GM12878 (cell line): ENCODE measurements at regions not wholly inside any gene's neighbourhood (a gene's known extent, or its start where the extent isn't known, plus 50 kb on each side); places are given as distances from the start of the nearest gene placed in this dataset.

ENCODE experiments used
- ATAC-seq: fragments of 200-7000 bp; cut with Tn5 transposase; 3 replicates; pipeline ENCODE4 v1.9.1; 2020; ENCODE audit warnings: mild to moderate bottlenecking, moderate library complexity
- BruUV-seq: library from RNA; stranded (reverse); fragments of 400-500 nt; replicated peaks from 2 replicates; lab custom pipeline; 2021; lab: Mats Ljungman, UMichigan
- CTCF ChIA-PET: fragments of 300-600 bp; sonication (Branson Sonifier 250); formaldehyde crosslinking; extraction: SDS; loops from one replicate; lab custom pipeline; 2021; ENCODE audit warnings: inconsistent platforms; lab: Yijun Ruan, JAX
- POLR2A ChIA-PET: fragments of 350-600 bp; formaldehyde crosslinking; extraction: SDS; loops from one replicate; lab custom pipeline; 2021; ENCODE audit warnings: inconsistent platforms; lab: Charles Lee
- RAD21 ChIA-PET: fragments of 300-600 bp; sonication (Branson Sonifier 250); formaldehyde crosslinking; loops from one replicate; lab custom pipeline; 2023; ENCODE audit warnings: antibody characterized with exemption; ENCODE audit not compliant: unreplicated experiment; lab: Charles Lee
- SMC1A ChIA-PET: fragments of 300-600 bp; sonication (Branson Sonifier 250); formaldehyde crosslinking; loops from one replicate; lab custom pipeline; 2023; ENCODE audit not compliant: unreplicated experiment, uncharacterized antibody; lab: Charles Lee
- DNase-seq: peaks from one replicate; pipeline ENCODE4 v3.0.0-alpha.2; 2011; ENCODE audit warnings: low read depth, low spot score
- FAIRE-seq: peaks from 3 replicates; lab custom pipeline; 2011; peaks lifted over from hg19 to GRCh38; lab: Jason Lieb, UNC
- H2AFZ ChIP-seq: 2 replicates; pipeline ENCODE4 v1.6.0; 2011; ENCODE audit warnings: low read depth, low read length, control low read depth; ENCODE audit not compliant: control insufficient read depth
- H3K27ac ChIP-seq: 2 replicates; pipeline ENCODE4 v1.5.1; 2011; ENCODE audit warnings: control low read depth; ENCODE audit not compliant: control insufficient read depth, insufficient read depth
- H3K27me3 ChIP-seq, 2 experiments: replicated peaks in 1 of 2; 2 replicates each; pipeline versions ENCODE4 v1.6.0 to v1.6.1; 2011; ENCODE audit warnings: low read length in 1 of 2; ENCODE audit not compliant: control insufficient read depth in 2 of 2, insufficient read depth in 2 of 2
- H3K36me3 ChIP-seq, 2 experiments: 2 replicates each; pipeline ENCODE4 v1.5.1; 2011; ENCODE audit warnings: low read length in 1 of 2; ENCODE audit not compliant: control insufficient read depth in 2 of 2, insufficient read depth in 2 of 2
- H3K4me1 ChIP-seq: 2 replicates; pipeline ENCODE4 v1.6.1; 2011; ENCODE audit warnings: mild to moderate bottlenecking, low read length, moderate library complexity, mixed read lengths; ENCODE audit not compliant: control insufficient read depth, insufficient read depth
- H3K4me2 ChIP-seq: 2 replicates; pipeline ENCODE4 v1.6.0; 2011; ENCODE audit warnings: control low read depth; ENCODE audit not compliant: control insufficient read depth, insufficient read depth
- H3K4me3 ChIP-seq: fragments of 200-600 bp; sonication (generic); 2 replicates; pipeline ENCODE4 v1.5.1; 2016
- H3K79me2 ChIP-seq: 2 replicates; pipeline ENCODE4 v1.6.0; 2011; ENCODE audit warnings: low read length; ENCODE audit not compliant: control insufficient read depth, insufficient read depth
- H3K9ac ChIP-seq: 2 replicates; pipeline ENCODE4 v1.8.0; 2011; ENCODE audit warnings: low read length, control low read depth, mixed read lengths; ENCODE audit not compliant: control insufficient read depth, insufficient read depth
- H3K9me3 ChIP-seq: replicated peaks from 3 replicates; pipeline ENCODE4 v1.5.1; 2011; ENCODE audit warnings: mild to moderate bottlenecking, low read length; ENCODE audit not compliant: control insufficient read depth, insufficient read depth
- H4K20me1 ChIP-seq: 2 replicates; pipeline ENCODE4 v1.6.0; 2011; ENCODE audit not compliant: control insufficient read depth, insufficient read depth
- BMI1 ChIP-seq: fragments of 450-650 bp; IDR thresholded peaks from 2 replicates; pipeline ENCODE4 v1.6.1; 2016; ENCODE audit warnings: mild to moderate bottlenecking, moderate library complexity, borderline replicate concordance
- CHD4 ChIP-seq: fragments of 200-600 bp; sonication (generic); IDR thresholded peaks from 2 replicates; pipeline ENCODE4 v1.6.1; 2016; ENCODE audit warnings: mild to moderate bottlenecking
- CREB1 ChIP-seq: IDR thresholded peaks from 2 replicates; pipeline ENCODE4 v1.6.1; 2012; ENCODE audit warnings: low read depth, mild to moderate bottlenecking, inconsistent platforms
- EP300 ChIP-seq, 2 experiments: fragments of 150-350 bp in 1 of 2; IDR thresholded peaks; 2 replicates each; pipeline ENCODE4 v1.6.1; 2011 to 2012; ENCODE audit warnings: low read depth in 2 of 2, low read length in 2 of 2, borderline replicate concordance in 1 of 2, improper control_type of control experiment in 1 of 2, inconsistent platforms in 1 of 2; ENCODE audit not compliant: control insufficient read depth in 1 of 2
- JUNB ChIP-seq: IDR thresholded peaks from 2 replicates; pipeline ENCODE4 v1.6.1; 2016; ENCODE audit warnings: antibody characterized with exemption, mild to moderate bottlenecking
- MEF2B ChIP-seq: fragments of 450-650 bp; IDR thresholded peaks from 2 replicates; pipeline ENCODE4 v1.6.1; 2018; ENCODE audit warnings: mild to moderate bottlenecking, moderate library complexity; ENCODE audit not compliant: partially characterized antibody, poor library complexity, severe bottlenecking
- NR2C2 ChIP-seq: IDR thresholded peaks from 2 replicates; pipeline ENCODE4 v1.6.1; 2011; ENCODE audit warnings: borderline replicate concordance, low read depth; ENCODE audit not compliant: control insufficient read depth, insufficient read length
- NRF1 ChIP-seq: conservative IDR thresholded peaks from 2 replicates; pipeline ENCODE4 v1.6.1; 2011; ENCODE audit warnings: mild to moderate bottlenecking, low read depth, low read length, improper control_type of control experiment
- ZNF384 ChIP-seq: IDR thresholded peaks from 2 replicates; pipeline ENCODE4 v1.6.1; 2012; ENCODE audit warnings: low read depth, mild to moderate bottlenecking, low read length, improper control_type of control experiment, borderline replicate concordance
- WGBS: methylation state at CpG from one replicate; pipeline ENCODE4 v1.1.6; 2016; ENCODE audit warnings: low lambda C conversion rate; ENCODE audit not compliant: insufficient replicate concordance, insufficient coverage; ENCODE audit errors: missing lambda C conversion rate; 5-methylcytosine and 5-hydroxymethylcytosine counted together
- in situ Hi-C: fragments of 300-500 bp; cut with MboI; formaldehyde crosslinking; loops from 9 replicates; pipeline ENCODE4 v1.14.3; 2018; ENCODE audit warnings: mixed read lengths
- intact Hi-C: fragments of 100-400 bp; cut with micrococcal nuclease; formaldehyde crosslinking; loops from one replicate; pipeline ENCODE4 v1.14.2; 2022; ENCODE audit not compliant: unreplicated experiment
- TF ChIP-seq, protein P1 (sequence below): fragments of 450-650 bp; IDR thresholded peaks from 2 replicates; pipeline ENCODE4 v1.6.1; 2018; ENCODE audit warnings: mild to moderate bottlenecking, low read depth, moderate library complexity; ENCODE audit not compliant: partially characterized antibody
- TF ChIP-seq, protein P2 (sequence below): IDR thresholded peaks from 2 replicates; pipeline ENCODE4 v1.6.1; 2012; ENCODE audit warnings: improper control_type of control experiment, low read depth, low read length; ENCODE audit not compliant: insufficient replicate concordance
- TF ChIP-seq, protein P3 (sequence below): fragments of 450-650 bp; formaldehyde crosslinking; IDR thresholded peaks from 2 replicates; pipeline ENCODE4 v1.4.0; 2020; ENCODE audit warnings: mild to moderate bottlenecking, moderate library complexity

DNA sequence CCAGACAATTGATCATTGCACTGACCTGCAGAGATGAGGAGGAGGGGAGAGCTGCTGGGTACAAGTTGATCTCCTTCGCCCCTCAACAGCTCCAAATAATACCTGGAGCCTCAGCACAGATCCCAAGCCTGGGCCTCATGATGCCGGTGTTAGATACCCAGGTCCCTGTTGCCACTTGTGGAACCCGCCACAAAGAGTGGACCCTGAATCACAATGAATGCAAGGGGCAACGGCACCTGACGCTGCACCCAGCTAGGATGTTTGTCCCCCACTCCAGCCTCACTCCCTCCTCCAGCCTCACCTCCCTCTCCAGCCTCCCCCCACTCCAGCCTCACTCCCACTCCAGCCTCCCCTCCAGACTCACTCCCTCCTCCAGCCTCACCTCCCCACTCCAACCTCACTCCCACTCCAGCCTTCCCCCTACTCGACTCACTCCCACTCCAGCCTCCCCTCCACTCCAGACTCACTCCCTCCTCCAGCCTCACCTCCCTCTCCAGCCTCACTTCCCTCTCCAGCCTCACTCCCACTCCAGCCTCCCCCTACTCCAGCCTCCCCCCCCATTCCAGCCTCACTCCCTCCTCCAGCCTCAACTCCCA, 879.0 kb downstream of the BRD1 start:
- Histone ChIP-seq H3K4me1 (no peaks in the 10 kb centered on the region), H3K9me3 (no peaks in the 10 kb centered on the region; the same call in 2 of the 3 replicates), H4K20me1 (no peaks in the 10 kb centered on the region), H3K36me3 (no peaks in the 10 kb centered on the region), H2AFZ (no peak overlapping the region), H3K79me2 (no peaks in the 10 kb centered on the region), H3K9ac (no peak overlapping the region), H3K4me2 (no peak overlapping the region), H3K27me3 (no peaks in the 10 kb centered on the region), H3K27ac (no peak overlapping the region), H3K4me3 (no peak overlapping the region)
- no TSS peak for BruUV-seq
- RAD21 ChIA-PET = no interaction called here
- FAIRE-seq = no peak
- no peak for DNase-seq
- ATAC-seq = no peak
- intact Hi-C loops (no loop called here), in situ Hi-C loops (no loop called here)
- WGBS = 54% methylated on average over 5 of the region's 6 CpGs
- SMC1A ChIA-PET = no interaction called here
- POLR2A ChIA-PET = no interaction called here
- CTCF ChIA-PET = no interaction called here
- TF ChIP-seq, protein P1, sequence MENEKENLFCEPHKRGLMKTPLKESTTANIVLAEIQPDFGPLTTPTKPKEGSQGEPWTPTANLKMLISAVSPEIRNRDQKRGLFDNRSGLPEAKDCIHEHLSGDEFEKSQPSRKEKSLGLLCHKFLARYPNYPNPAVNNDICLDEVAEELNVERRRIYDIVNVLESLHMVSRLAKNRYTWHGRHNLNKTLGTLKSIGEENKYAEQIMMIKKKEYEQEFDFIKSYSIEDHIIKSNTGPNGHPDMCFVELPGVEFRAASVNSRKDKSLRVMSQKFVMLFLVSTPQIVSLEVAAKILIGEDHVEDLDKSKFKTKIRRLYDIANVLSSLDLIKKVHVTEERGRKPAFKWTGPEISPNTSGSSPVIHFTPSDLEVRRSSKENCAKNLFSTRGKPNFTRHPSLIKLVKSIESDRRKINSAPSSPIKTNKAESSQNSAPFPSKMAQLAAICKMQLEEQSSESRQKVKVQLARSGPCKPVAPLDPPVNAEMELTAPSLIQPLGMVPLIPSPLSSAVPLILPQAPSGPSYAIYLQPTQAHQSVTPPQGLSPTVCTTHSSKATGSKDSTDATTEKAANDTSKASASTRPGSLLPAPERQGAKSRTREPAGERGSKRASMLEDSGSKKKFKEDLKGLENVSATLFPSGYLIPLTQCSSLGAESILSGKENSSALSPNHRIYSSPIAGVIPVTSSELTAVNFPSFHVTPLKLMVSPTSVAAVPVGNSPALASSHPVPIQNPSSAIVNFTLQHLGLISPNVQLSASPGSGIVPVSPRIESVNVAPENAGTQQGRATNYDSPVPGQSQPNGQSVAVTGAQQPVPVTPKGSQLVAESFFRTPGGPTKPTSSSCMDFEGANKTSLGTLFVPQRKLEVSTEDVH = no peak
- TF ChIP-seq, protein P2, sequence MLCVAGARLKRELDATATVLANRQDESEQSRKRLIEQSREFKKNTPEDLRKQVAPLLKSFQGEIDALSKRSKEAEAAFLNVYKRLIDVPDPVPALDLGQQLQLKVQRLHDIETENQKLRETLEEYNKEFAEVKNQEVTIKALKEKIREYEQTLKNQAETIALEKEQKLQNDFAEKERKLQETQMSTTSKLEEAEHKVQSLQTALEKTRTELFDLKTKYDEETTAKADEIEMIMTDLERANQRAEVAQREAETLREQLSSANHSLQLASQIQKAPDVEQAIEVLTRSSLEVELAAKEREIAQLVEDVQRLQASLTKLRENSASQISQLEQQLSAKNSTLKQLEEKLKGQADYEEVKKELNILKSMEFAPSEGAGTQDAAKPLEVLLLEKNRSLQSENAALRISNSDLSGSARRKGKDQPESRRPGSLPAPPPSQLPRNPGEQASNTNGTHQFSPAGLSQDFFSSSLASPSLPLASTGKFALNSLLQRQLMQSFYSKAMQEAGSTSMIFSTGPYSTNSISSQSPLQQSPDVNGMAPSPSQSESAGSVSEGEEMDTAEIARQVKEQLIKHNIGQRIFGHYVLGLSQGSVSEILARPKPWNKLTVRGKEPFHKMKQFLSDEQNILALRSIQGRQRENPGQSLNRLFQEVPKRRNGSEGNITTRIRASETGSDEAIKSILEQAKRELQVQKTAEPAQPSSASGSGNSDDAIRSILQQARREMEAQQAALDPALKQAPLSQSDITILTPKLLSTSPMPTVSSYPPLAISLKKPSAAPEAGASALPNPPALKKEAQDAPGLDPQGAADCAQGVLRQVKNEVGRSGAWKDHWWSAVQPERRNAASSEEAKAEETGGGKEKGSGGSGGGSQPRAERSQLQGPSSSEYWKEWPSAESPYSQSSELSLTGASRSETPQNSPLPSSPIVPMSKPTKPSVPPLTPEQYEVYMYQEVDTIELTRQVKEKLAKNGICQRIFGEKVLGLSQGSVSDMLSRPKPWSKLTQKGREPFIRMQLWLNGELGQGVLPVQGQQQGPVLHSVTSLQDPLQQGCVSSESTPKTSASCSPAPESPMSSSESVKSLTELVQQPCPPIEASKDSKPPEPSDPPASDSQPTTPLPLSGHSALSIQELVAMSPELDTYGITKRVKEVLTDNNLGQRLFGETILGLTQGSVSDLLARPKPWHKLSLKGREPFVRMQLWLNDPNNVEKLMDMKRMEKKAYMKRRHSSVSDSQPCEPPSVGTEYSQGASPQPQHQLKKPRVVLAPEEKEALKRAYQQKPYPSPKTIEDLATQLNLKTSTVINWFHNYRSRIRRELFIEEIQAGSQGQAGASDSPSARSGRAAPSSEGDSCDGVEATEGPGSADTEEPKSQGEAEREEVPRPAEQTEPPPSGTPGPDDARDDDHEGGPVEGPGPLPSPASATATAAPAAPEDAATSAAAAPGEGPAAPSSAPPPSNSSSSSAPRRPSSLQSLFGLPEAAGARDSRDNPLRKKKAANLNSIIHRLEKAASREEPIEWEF = no peak
- TF ChIP-seq JUNB (no peak), NRF1 (no peak), NR2C2 (no peak), BMI1 (no peak), EP300 (IDR thresholded peaks at IDR 0.05; ENCODE audit: borderline replicate concordance in 1 of 2, control insufficient read depth in 1 of 2, low read depth in 2 of 2, low read length in 2 of 2) (no peak), MEF2B (no peak), CHD4 (no peak), ZNF384 (no peak), CREB1 (no peak)
- TF ChIP-seq, protein P3, sequence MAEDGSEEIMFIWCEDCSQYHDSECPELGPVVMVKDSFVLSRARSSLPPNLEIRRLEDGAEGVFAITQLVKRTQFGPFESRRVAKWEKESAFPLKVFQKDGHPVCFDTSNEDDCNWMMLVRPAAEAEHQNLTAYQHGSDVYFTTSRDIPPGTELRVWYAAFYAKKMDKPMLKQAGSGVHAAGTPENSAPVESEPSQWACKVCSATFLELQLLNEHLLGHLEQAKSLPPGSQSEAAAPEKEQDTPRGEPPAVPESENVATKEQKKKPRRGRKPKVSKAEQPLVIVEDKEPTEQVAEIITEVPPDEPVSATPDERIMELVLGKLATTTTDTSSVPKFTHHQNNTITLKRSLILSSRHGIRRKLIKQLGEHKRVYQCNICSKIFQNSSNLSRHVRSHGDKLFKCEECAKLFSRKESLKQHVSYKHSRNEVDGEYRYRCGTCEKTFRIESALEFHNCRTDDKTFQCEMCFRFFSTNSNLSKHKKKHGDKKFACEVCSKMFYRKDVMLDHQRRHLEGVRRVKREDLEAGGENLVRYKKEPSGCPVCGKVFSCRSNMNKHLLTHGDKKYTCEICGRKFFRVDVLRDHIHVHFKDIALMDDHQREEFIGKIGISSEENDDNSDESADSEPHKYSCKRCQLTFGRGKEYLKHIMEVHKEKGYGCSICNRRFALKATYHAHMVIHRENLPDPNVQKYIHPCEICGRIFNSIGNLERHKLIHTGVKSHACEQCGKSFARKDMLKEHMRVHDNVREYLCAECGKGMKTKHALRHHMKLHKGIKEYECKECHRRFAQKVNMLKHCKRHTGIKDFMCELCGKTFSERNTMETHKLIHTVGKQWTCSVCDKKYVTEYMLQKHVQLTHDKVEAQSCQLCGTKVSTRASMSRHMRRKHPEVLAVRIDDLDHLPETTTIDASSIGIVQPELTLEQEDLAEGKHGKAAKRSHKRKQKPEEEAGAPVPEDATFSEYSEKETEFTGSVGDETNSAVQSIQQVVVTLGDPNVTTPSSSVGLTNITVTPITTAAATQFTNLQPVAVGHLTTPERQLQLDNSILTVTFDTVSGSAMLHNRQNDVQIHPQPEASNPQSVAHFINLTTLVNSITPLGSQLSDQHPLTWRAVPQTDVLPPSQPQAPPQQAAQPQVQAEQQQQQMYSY (CRISPR knock-in tag) = no peak
